Transverse colon (tissue), 4 donors: ENCODE measurements at regions not wholly inside any gene's neighbourhood (a gene's known extent, or its start where the extent isn't known, plus 50 kb on each side); places are given as distances from the start of the nearest gene placed in this dataset.

Experiments
- DNase-seq: peaks from one replicate; pipeline ENCODE4 v3.0.0-alpha.2; 2019
- H3K27ac ChIP-seq, 4 donors: fragments of 200-600 bp; sonication (generic); 2 replicates each; pipeline ENCODE4 v1.5.1; 2016 to 2018; ENCODE audit warnings: inconsistent platforms in 4 of 4
- H3K27me3 ChIP-seq: fragments of 200-600 bp; sonication (generic); 2 replicates; pipeline ENCODE4 v1.5.1; 2017; ENCODE audit warnings: inconsistent platforms
- H3K36me3 ChIP-seq, 4 donors: fragments of 200-600 bp; sonication (generic); 2 replicates each; pipeline ENCODE4 v1.5.1; 2017 to 2019; ENCODE audit warnings: inconsistent platforms in 4 of 4
- H3K4me1 ChIP-seq, 4 donors: fragments of 200-600 bp; sonication (generic); 2 replicates each; pipeline ENCODE4 v1.5.1; 2017 to 2020; ENCODE audit warnings: inconsistent platforms in 4 of 4
- H3K4me3 ChIP-seq, 4 donors: fragments of 200-600 bp; sonication (generic); 1 replicate in 1 of 4; 2 replicates in 3 of 4; pipeline versions ENCODE4 v1.5.1 to v1.6.1; 2017 to 2019; ENCODE audit warnings: inconsistent platforms in 4 of 4
- H3K9me3 ChIP-seq, 2 donors: fragments of 200-600 bp; sonication (generic); 2 replicates each; pipeline ENCODE4 v1.5.1; 2017 to 2019; ENCODE audit warnings: inconsistent platforms in 2 of 2
- EP300 ChIP-seq: sonication (generic); formaldehyde crosslinking; IDR thresholded peaks from one replicate; pipeline ENCODE4 v1.6.1; 2017; ENCODE audit warnings: antibody characterized with exemption, low read depth
- POLR2A ChIP-seq: fragments of 450-650 bp; IDR thresholded peaks from one replicate; pipeline ENCODE4 v1.6.1; 2016; ENCODE audit warnings: antibody characterized with exemption, mild to moderate bottlenecking, moderate library complexity
- POLR2AphosphoS5 ChIP-seq, 3 donors: sonication (generic); formaldehyde crosslinking; IDR thresholded peaks; one replicate each; pipeline ENCODE4 v1.6.1; 2016; ENCODE audit warnings: antibody characterized with exemption in 3 of 3
- WGBS, 2 donors: methylation state at CpG; one replicate each; pipeline ENCODE4 v1.1.5; 2018; ENCODE audit warnings: low coverage in 1 of 2; 5-methylcytosine and 5-hydroxymethylcytosine counted together
- in situ Hi-C, 4 donors: fragments of 200-750 bp; cut with MboI; loops; one replicate each; pipeline versions ENCODE4 v1.15.0 to v1.15.1; 2017; ENCODE audit warnings: low sequenced_read_pairs in 3 of 4, low pct_ligation_motif_present in 1 of 4, low pct_unique_long_range_greater_than_20kb in 1 of 4
- intact Hi-C: fragments of 100-400 bp; cut with DNase I; formaldehyde crosslinking; loops from one replicate; pipeline ENCODE4 v1.15.1; 2023; ENCODE audit warnings: low total_unique reads
- TF ChIP-seq, protein P1 (sequence below), 5 experiments: fragments of 200-600 bp in 3 of 5; fragments of 450-650 bp in 2 of 5; sonication (generic) in 3 of 5; IDR thresholded peaks; 1 replicate in 2 of 5; 2 replicates in 3 of 5; pipeline ENCODE4 v1.5.1; 2016 to 2017; ENCODE audit warnings: antibody characterized with exemption in 5 of 5, inconsistent platforms in 3 of 5, mild to moderate bottlenecking in 2 of 5, moderate library complexity in 1 of 5

DNA sequence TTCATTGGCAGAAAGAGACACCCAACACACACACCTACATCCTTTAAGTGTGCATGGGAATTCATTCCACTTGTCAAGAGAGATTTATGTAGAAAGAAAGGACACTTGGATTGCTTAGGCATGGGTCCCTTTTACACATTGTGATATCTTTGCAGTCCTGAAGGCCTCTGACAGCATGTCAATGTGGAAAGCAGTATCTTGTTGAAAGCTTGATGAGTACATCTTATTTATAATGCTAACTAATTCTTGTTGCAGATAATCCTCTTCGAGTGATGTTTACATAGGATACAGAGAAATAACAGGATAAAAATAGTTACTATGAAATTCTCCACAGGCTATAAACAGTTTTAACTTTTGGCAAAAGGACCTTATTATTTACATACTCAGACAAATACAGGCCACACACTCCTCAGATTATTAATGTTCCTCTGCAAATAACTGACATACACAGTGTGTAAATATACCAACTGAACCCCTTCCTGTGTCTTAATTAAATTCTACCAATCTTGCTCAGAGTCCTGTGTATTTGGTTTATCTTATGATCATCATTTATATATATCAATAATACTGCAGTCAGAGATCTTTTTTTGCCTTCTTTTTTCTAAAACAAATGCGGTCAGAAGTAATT lies 111.8 kb upstream of the DIO2 start:
- no peak for TF ChIP-seq EP300
- no peak for TF ChIP-seq POLR2AphosphoS5 (IDR thresholded peaks at IDR 0.05)
- TF ChIP-seq, protein P1, sequence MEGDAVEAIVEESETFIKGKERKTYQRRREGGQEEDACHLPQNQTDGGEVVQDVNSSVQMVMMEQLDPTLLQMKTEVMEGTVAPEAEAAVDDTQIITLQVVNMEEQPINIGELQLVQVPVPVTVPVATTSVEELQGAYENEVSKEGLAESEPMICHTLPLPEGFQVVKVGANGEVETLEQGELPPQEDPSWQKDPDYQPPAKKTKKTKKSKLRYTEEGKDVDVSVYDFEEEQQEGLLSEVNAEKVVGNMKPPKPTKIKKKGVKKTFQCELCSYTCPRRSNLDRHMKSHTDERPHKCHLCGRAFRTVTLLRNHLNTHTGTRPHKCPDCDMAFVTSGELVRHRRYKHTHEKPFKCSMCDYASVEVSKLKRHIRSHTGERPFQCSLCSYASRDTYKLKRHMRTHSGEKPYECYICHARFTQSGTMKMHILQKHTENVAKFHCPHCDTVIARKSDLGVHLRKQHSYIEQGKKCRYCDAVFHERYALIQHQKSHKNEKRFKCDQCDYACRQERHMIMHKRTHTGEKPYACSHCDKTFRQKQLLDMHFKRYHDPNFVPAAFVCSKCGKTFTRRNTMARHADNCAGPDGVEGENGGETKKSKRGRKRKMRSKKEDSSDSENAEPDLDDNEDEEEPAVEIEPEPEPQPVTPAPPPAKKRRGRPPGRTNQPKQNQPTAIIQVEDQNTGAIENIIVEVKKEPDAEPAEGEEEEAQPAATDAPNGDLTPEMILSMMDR (IDR thresholded peaks at IDR 0.05): no peak
- no peak for TF ChIP-seq POLR2A
- no peak overlapping the region for H3K4me3 ChIP-seq
- no peaks in the 10 kb centered on the region for H3K36me3 ChIP-seq
- in situ Hi-C loops: no loop called here
- H3K9me3 ChIP-seq: no peaks in the 10 kb centered on the region
- no peak overlapping the region for H3K27ac ChIP-seq
- WGBS, 2 donors: 57 to 59% methylated on average over 2 of the region's 2 CpGs
- intact Hi-C loops: no loop called here
- no peaks in the 10 kb centered on the region for H3K27me3 ChIP-seq
- DNase-seq: no peak
- H3K4me1 ChIP-seq: peaks cover 0 to 3% (median 0%) of the 10 kb centered on the region in 4 donors

- DNase-seq: no peak
- Histone ChIP-seq H3K4me3 (no peak overlapping the region), H3K9me3 (peaks cover 0 to 4% of the 10 kb centered on the region in 2 donors), H3K36me3 (no peaks in the 10 kb centered on the region), H3K27ac (no peak overlapping the region), H3K4me1 (no peaks in the 10 kb centered on the region), H3K27me3 (no peaks in the 10 kb centered on the region)
- intact Hi-C loops: no loop called here
- in situ Hi-C loops: no loop called here
- TF ChIP-seq POLR2AphosphoS5 (IDR thresholded peaks at IDR 0.05) (no peak), POLR2A (no peak), EP300 (no peak)
- TF ChIP-seq, protein P1 (IDR thresholded peaks at IDR 0.05): no peak
- 50 to 57% methylated on average over 3 of the region's 3 CpGs for WGBS, 2 donors
These were observed 105.1 kb upstream of the DIO2 start for GRCh38 chr14:80316441-80316840.

GRCh38 chr14:80315681-80316080 lies 104.4 kb upstream of the DIO2 start:
- Histone ChIP-seq H3K4me1 (no peaks in the 10 kb centered on the region), H3K36me3 (no peaks in the 10 kb centered on the region), H3K27ac (no peak overlapping the region), H3K4me3 (no peak overlapping the region), H3K27me3 (no peaks in the 10 kb centered on the region), H3K9me3 (peaks cover 0 to 4% of the 10 kb centered on the region in 2 donors)
- 66 to 92% methylated on average over 1 of the region's 1 CpG for WGBS, 2 donors
- in situ Hi-C loops: no loop called here
- no peak for TF ChIP-seq EP300
- TF ChIP-seq POLR2AphosphoS5 (IDR thresholded peaks at IDR 0.05): no peak
- no peak for TF ChIP-seq POLR2A
- TF ChIP-seq, protein P1 (IDR thresholded peaks at IDR 0.05): no peak
- no peak for DNase-seq
- intact Hi-C loops: no loop called here

GRCh38 chr14:80313806-80314205 lies 102.5 kb upstream of the DIO2 start:
- TF ChIP-seq, protein P1 (IDR thresholded peaks at IDR 0.05): no peak
- TF ChIP-seq EP300 (no peak), POLR2A (no peak), POLR2AphosphoS5 (IDR thresholded peaks at IDR 0.05) (no peak)
- no peaks in the 10 kb centered on the region for H3K36me3 ChIP-seq
- H3K27ac ChIP-seq: no peak overlapping the region
- H3K4me1 ChIP-seq: no peaks in the 10 kb centered on the region
- no peak overlapping the region for H3K4me3 ChIP-seq
- H3K9me3 ChIP-seq: peaks cover 0 to 4% of the 10 kb centered on the region in 2 donors
- in situ Hi-C loops: no loop called here
- intact Hi-C loops: no loop called here
- H3K27me3 ChIP-seq: no peaks in the 10 kb centered on the region
- no peak for DNase-seq
